ENCODE measurements at regions not wholly inside any gene's neighbourhood (a gene's known extent, or its start where the extent isn't known, plus 50 kb on each side); places are given as distances from the start of the nearest gene placed in this dataset.

DNA sequence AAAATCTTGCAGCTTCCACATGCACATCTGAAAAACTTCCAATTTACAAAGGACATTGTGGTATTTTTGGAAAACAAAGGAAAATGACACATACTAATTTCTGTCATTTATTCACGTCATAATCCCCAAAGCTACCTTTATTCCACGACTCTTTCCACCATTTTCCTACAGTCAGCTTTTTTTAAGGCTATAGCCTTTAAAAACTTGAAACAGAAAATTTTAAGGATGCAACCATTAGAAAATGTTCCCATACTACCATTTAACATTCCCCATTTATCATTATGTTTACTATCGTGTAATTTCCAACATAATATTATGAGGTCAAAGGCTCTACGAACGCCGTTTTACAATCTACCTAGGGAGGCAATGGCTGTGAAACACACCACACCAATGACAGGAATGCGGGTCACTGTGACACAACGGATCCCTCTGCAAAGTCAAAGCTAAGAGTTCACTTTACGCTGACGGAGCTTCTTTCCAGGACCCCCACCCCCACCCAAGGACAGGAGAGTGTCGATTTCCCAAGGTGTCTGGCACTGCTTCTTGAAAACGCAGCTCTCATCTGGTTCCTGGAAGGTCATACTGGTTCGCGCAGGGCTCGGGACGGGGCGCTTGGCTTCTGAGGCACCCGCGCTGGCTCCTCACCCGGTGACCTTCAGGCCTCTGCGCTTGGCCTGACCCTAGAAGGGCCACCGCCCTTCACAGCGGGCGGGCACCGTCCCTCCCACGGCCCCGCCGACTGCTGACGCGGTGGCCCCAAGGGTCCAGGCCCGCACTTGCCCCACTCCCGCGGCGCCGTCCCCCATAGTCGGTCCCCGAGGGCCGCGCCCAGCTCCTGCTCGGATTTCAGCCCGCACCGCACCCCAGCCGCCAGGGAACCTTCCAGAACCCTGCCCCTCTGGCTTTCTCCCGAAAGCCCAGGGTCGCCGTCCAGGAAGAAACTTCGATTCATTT, 50.5 kb upstream of the ATF3 start:
- TF ChIP-seq, protein P1, sequence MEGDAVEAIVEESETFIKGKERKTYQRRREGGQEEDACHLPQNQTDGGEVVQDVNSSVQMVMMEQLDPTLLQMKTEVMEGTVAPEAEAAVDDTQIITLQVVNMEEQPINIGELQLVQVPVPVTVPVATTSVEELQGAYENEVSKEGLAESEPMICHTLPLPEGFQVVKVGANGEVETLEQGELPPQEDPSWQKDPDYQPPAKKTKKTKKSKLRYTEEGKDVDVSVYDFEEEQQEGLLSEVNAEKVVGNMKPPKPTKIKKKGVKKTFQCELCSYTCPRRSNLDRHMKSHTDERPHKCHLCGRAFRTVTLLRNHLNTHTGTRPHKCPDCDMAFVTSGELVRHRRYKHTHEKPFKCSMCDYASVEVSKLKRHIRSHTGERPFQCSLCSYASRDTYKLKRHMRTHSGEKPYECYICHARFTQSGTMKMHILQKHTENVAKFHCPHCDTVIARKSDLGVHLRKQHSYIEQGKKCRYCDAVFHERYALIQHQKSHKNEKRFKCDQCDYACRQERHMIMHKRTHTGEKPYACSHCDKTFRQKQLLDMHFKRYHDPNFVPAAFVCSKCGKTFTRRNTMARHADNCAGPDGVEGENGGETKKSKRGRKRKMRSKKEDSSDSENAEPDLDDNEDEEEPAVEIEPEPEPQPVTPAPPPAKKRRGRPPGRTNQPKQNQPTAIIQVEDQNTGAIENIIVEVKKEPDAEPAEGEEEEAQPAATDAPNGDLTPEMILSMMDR (IDR thresholded peaks at IDR 0.05; ENCODE audit: insufficient read depth, low read length, poor library complexity, severe bottlenecking): no peak
- TF ChIP-seq EZH2phosphoT487 (conservative IDR thresholded peaks at IDR 0.05; ENCODE audit: low read length): no peak

All from SU-DHL-6 (cell line).